ENCODE measurements at regions not wholly inside any gene's neighbourhood (a gene's known extent, or its start where the extent isn't known, plus 50 kb on each side); places are given as distances from the start of the nearest gene placed in this dataset.

DNA sequence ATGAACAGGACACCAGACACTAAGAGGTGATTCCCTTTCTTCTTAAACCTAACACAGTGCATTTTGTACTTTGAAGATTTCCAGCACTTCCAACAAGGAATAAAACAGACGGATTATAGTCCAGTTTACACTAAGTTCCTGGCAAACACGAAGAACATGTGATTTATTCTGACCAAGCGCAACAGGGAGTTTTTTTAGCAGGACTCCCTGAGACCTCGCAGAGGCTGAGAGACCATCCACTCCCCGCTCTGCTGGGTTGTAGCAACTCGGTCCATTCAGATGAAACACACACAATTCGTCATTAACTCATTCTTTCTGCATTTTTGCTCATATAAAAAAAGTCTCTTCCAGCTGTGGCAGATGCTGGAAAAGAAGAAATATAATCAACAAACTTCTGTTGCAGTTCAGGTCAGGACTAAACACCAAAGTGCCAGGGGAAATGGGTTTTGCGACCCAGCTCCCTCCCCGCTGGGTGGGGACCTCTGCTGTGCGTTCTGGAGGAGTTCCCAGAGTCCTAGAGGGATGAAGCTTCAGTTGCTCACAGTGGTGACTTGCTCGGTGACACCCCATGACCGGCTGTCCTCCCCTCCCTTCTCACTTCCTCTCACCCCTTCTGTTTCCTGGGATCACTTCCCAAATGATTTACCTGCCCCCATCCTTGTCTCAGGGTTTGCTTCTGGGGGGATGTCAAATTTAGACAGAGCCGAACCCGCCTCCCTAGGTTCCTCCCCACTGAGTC lies 52.5 kb downstream of the KCNF1 start:
- no peak for DNase-seq

DNA sequence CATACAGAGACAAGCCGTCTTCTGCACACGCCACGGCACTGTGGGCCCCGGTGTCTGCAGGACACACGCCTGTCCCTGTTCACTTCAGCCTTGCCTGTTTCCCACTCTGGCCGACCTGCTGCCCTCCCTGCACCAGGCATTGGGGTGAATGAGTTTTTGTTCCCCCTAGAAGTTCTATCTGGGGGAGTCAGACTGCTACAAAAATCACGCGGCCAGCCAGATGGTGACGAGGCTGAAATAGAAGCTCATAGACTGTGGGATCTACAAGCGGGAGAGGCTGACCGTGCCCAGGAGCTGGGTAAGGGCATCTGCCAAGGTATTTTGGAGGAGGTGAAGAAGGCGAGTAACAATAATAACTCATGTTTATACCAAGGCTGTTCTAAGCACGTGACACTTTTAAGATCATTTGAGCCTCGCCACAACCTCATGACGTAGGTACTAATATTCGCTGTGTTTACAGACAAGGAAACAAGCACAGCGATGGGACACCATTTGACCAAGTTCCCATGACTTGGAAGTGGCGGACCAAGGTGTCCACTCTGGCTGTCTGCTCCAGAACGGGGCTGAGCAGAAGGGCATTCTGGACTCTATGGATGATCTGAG lies 53.6 kb downstream of the KCNF1 start:
- no peak for DNase-seq

DNA sequence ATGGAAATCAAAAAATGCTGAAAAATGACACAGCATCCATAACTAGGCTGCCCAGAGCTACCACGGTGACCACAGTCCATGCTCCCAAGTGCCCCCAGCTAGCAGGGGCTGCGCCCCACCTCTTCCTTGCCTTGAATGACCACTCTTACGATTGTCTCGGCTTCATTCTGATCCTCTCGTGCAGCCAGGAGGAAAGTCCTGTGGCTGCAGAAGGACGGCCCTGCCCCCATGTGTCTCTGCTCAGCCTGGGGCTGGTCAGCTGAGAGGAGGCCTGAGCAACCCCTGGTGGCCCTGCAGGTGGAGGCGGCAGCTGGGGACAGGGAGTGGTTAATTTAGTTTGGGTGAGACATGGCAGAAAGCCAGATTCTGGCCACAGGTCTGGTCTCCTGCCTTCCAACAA lies 54.3 kb downstream of the KCNF1 start:
- DNase-seq, result no peak

DNA sequence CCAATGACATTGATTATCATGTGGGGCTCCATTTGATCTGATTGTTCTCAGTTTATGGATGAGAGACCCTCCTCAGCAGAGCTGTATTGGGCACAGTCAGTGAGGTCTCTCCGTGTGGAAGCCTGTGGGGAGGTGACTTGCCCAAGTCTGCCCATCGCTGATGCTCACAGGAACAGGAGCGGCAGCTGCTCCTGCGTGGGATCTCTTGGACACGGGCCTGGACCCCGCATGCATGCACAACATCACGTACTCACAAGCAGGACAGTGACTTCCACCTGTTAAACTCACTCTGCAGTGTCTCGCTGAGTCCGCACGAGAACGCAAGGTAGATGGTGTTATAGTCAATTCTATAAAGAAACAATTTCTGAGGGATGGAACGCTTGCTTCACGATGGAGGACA lies 55.0 kb downstream of the KCNF1 start:
- DNase-seq, result no peak

DNA sequence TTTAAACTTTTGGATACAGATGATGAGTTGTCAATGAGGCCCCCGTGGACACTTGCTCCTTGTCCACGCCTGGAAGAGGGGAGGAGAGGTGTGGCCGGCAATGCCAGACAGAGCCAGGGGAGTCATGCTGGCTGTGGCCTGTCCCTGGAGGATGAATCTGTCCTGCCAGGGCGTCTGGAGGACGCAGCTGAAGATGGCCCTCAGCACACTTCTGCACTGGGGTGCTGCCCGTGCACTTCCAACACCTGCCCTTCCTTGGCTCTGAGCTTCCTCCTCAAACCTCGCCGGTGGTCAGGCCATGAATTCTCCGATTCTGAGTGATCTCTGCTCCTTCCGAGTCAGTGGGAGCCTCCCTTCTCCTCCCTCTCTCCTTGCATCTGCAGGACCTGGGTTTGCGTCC lies 56.4 kb downstream of the KCNF1 start:
- no peak for DNase-seq

DNA sequence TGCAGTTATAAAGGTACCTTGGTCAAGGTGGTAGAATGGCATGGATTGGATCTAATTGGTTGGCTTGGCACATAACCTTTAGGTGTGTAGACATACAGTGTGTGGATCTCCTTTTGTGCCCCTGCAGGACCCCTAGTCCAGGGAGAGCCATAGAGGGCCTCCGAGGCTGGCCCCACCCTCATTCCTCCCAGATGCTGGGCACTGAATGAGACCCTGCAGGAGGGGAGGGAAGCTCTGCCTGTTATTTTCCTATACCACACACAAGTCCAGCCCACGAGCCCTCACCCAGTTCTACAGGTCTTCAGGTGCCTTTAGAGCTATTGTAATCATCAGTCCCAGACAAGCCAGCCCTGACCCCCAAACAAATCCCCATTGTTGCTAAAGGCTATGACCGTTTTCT lies 58.9 kb downstream of the KCNF1 start:
- DNase-seq, result no peak

DNA sequence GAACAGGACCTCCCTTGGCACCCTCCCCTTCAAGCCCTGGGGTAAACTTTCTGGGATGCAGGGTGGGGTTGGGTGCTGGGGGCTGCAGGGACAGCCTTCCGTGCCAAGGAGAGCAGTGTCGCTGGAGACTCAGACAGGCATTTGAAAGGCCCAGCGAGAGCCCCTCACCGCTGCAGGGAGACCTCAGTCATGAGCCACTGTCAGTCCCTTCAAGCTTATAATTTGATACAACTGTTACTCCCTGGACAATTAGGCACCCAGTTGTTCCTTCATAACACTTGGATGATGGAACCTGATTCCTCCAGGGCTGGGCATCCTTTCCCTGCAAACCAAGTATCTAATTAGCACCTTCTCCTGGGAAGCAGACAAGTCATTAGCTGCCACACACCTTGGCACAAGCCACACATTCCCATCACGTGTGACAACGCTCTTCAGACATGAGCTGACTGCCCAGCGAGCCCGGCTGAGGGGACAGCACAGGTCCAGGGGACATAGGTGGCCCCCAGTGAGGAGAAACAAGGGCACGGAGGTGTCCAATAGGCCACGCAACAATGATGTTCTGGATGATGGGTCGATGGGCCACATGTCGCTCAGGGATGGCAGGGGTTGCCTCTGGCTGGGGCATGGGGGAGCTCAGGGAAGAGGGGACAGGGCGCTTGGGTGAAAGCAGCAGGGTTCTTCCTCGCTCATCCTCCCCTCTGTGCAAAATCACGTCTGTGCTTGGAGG lies 59.6 kb downstream of the KCNF1 start:
- no peak for DNase-seq

DNA sequence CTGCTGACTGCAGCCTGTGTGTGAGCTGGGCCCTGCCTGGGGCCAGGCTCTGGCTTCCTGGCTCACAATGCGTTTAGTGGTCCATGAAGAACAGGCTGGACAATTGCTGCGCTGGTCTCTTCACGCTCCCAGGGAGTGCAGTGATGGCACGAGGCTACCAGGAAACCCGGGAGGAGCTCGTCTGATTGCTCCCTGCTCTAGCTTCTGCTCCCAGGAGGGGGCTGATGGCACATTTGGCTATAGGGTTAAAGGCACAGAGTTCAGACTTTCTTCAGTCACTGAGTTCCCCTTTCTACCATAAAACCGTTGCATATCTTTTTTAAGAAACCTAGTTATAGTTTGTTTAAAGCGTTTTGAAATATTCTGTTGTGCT lies 60.1 kb downstream of the KCNF1 start:
- no peak for DNase-seq

DNA sequence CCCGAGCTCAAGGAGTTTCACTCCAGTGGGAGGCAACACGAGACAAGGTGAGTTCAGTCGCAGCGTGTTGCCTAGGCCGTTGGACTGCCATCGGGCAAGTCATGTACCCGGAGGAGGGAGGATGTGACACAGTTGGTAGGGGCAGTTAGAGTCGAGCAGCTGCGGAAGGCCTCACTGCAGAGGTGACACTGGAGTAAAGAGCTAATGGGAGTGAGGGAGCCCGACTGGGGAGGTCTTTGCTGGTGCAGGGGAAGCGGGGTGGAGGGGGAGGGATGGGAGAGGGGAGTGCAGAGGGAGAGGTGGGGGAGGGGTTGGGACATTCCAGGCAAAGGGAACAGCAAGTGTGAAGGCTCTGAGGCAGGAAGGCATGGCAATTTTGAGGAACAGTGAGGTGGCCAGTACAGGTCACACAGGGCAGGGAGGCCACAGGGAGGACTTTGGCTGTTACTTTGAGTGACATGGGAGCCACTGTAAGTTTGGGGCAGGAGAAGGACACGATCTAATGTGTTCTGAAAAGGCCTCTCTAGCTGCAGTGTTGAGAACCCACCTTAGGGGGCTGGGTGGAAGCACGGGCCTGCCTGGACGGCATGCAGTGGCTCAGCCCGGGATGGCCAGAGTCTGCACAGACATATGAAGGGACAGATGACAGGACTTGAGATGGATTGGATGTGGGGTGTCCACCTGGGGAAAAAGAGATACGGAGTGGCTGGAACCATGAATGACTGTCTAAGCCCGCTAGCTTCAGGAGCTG lies 61.1 kb downstream of the KCNF1 start:
- no peak for DNase-seq

DNA sequence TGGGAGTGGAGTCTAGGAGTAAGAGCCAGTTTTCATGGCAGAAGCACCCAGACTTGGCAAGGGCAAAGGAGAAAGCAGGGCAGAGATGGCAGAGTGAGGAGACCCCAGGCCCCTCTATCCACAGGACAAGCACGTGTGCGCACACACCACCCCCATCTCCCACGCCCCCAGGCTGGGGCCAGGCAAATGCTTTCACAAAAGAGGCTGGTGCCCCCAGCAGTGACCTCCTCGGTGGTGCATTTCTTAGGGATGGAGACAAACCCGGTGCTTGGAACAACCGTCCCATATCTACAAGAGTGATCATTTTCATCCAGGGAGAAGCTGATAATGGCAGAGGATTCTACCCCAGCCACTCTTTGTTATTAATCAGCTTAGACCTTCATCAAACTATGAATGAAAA lies 62.0 kb downstream of the KCNF1 start:
- DNase-seq, result no peak

DNA sequence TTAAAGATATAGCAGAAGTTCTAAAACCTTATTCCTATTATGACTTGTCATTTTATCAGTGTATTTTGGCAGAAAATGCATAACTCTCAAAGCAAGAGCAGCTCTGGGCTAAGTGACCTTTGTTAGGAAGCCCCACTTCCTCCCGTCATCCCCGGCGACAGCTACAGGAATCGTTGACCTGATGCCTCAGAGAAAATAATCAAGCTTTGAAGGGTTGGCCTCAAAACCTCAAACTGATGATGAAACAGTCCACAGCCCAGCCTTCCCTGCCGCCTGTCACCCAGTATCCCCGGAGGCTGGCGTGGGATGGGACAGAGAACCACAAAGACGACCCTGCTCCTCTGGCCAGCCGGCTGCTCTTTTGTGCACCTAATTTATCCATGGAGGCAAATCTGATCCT lies 65.3 kb downstream of the KCNF1 start:
- DNase-seq, result no peak

DNA sequence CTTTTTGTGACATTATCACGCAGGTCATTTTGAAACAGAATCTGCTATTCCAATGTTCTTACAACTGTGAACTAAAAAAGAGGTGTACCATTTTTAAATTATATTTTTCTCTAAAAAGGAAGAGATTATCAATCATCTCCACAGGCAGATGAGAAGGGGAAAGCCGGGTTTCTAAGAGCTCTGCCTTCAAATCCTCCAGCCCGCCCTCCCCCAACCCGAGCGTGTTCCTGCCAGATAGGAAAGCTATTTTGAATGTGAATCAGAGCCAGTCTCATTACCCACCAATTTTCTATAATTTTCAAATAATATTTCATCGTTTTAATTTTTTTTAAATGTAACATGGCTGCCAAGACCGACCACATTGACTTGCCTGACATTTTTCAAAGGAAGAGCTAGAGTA lies 65.9 kb downstream of the KCNF1 start:
- peak in 1 of 2 donors; percentile 43 for DNase-seq

DNA sequence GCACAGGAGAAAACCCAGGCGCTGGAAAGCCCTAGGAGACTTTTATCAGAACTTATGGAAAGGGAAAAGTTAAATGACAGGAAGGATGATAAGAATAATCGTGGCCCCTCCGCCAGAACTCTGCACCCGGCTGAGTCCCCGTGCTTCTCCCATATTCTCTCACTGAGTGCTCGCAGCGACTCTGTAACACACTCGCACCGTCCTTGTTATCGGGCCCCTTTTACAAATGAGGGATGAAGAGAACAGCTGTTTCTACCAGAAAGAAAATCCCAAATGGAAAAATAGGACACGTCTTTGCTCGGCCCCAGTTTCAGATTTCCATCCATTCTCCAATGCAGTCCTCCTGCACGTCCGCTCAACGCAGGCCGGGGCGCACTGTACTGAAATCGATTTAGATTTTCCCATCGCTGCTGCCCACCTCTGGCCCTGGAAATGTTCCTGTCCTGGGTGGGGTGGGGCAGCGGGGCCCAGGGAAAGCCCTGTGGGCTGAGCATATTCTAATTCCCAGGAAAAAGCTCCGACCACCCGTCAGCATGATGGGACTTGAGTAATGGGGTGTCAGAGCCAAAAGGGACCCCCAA lies 66.4 kb downstream of the KCNF1 start:
- no peak for DNase-seq

DNA sequence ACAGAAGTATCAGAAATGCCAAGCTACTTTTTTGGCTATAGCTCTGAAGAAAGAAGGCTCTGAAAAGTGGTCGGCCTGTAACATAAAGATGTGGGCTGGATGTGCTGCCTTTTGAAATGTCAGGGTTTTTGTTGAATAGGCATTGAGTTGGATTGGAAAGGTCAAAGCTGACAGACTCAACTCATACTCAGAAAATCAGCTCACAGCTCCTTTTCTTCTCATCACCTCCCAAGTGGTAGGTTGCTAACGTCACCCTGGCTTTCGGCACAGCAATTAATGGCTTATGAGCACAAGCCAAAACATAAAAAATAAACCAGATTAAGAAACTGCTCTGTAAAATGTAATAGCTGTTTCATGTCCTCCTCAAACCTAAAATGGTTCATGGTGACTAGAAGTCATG lies 68.3 kb downstream of the KCNF1 start:
- peak; percentile 85 to 87 for DNase-seq

DNA sequence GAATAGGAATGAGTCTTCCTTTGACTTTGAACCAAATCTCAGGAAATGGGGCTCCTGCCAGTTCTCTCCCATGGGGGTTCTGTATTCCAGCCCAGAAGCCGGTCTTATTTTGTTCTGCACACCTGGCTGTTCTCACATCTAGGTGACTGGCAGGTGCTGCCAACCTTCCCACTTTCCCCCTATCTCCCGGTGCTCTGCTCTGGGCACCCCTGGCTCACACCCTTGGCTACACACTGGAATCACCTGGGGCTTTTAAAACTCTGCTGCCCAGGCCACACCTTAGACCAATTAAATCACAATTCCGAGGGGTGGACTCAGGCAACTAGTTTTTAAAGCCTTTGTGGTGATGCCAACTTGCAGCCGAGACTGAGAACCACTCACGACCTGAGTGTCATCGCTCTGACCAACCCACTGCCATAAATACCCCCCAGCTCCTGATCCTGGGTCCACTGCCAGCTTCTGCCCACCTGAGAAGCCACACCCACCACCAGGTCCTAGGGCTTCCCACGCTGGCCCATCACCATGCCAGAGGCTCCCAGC lies 69.2 kb downstream of the KCNF1 start:
- no peak for DNase-seq

DNA sequence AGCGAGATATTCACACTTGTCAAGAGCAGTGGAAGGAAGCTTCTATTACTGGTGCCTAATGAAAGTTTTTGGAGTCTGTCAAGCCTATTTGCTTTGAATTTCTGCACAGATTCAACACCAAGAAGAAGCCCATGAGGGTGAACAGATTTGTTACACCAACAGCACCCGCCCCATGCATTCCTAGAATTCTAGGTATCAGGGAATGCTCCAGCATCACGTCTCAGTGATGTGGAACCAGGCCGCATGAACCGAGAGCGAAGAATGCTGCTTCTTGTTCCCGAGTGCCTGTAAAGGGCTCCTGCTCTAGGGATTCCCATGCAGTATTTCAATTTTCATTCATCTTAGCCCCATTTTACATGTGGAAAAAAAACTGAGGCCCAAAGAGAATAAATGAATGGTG lies 69.7 kb downstream of the KCNF1 start:
- DNase-seq, result no peak

DNA sequence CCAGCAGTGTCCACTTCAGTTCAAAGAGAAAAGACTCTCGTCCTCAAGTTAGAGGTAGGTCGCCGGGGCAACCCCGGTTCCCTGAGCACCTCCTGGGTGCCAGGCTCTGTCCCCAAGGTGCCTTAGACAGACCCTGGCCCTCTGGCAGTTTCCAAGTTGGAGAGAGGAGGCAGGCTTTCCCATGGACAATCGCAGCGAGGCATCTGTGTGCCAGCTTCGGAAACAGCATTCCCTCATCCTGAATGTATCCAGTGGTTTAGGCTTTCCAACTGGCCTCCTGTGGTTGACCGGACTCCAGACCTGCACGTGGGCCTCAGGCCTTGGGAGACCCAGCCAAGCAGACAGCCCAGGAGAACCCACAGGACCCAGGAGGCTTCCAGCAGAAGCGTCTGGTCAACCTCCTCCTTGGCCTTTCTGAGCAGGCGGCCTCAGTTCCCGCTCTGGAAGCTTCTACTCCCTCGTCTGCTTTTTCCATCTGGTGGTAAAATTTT lies 70.3 kb downstream of the KCNF1 start:
- no peak for DNase-seq

DNA sequence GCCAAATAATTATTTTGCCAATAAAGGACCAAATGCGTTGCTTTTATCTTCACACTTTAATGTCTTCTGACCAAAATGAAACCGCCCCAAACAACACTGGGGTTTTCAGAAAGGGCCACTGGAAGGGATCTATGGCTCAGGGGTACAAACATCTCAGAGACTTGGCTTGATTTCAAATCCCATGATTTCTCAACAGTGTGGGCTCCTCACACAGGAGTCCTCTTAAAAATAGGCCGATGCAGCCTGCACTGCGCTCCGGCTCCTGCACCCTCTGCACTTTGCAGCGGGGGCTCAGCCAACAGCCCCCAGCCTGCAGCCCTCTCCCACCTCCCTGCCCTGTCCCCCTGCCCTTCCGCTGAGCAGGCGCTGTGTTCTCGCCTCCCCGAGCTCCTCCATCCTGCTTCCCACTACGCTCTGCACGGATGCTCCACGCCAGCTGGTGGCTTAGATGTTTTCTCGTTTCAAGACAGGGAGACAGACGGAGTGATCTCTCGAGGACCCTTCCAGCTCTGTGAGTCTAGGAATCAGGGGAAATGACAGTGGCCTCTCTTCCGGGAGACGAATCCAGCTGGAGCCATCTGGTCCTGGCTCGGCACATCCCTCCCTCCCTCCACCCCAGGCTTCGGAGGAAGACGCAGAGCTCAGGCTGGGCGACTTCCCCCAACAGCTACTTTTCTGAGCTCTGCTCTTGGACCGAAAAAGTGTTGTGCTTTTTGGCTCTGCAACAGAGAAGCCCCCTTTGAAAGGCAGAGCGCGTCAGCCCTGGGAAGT lies 71.4 kb downstream of the KCNF1 start:
- peak; percentile 96 for DNase-seq

DNA sequence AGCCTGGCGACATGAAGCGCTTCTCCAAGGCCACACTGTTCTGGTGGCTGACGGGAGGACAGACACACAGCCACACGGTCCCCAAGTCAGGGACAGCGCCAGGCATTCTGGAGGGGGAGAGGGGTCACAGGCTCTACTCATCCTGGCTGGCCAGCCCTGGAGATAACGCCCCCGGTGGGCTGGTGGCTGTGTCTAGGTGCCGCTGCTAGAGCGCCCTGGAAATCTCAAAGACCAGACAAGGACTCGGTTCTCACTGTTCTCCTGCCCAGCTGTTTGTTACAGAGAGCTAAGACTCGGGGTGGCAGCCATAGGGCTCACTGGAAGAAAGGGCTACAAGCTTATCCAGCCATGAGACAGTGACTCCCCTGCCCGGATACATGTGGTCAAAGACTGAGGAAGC lies 72.0 kb downstream of the KCNF1 start:
- DNase-seq, result no peak

DNA sequence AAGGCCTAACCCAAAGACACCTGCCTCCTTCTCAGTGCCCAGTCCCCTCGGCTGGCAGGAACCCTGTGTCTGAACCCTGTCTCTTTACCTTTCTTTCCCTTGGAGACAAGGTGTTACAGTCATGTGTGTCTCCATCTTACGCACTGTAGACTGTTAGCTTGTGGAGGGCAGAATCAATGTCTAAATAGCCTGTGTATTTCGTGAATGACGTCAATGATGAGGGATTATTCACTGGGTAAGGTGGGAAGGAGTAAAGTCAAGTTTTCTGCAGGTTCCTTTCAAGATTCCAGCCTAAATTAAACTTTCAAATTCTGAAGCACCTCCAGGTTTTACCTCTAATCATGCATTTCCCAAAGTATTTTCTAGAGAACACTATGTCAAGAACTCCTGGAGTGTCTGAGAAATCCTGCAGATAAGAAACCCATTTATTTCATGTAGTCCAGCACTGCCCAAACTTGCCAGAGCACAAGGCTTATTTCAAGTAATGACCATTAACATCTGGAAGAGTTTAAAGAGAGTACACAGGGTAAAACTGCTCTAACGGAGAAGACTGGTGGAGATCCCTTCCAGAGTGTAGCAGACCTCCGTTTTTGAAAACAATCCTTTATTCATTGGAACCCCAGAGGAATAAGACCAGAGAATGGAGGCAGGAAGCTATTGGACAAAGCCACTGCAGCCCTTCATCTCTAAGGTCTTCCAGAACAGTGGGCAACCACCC lies 72.8 kb downstream of the KCNF1 start:
- peak; percentile 36 to 52 for DNase-seq
